HG02885 (cell line): ENCODE measurements at regions not wholly inside any gene's neighbourhood (a gene's known extent, or its start where the extent isn't known, plus 50 kb on each side); places are given as distances from the start of the nearest gene placed in this dataset.
"Not testable (repeated sequence)": the region's sequence is repeated elsewhere in the genome, so short reads cannot be mapped to it uniquely, and the experiment has no call there.

Experiments used
- ATAC-seq: cut with Tn5 transposase; IDR thresholded peaks from one replicate; pipeline ENCODE4 v1.9.1; 2021; ENCODE audit warnings: mild to moderate bottlenecking; ENCODE audit not compliant: unreplicated experiment, poor library complexity

- no peak for ATAC-seq
Measured at GRCh38 chr11:15674756-15675155, 560.0 kb downstream of the INSC start.

DNA sequence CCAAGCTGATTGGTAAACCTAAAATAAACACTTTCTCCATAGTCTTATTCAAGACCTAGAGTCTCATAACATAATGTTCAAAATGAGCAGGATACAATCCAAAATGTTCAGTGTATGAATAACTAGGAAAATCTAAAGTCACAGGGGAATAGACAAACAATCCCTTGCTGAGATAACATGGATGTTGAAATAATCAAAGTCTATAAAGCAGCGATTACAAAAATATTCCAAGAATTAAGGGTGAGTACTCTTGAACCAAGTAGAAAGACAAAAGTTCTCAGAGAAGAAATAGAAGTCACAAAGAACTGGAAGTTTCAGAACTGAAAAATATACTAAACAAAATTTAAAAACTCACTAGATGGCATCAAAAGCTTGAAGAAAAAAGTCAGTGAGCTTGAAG, 561.0 kb downstream of the INSC start:
- no peak for ATAC-seq

GRCh38 chr11:15677181-15677580, 562.5 kb downstream of the INSC start:
- ATAC-seq, result no peak

DNA sequence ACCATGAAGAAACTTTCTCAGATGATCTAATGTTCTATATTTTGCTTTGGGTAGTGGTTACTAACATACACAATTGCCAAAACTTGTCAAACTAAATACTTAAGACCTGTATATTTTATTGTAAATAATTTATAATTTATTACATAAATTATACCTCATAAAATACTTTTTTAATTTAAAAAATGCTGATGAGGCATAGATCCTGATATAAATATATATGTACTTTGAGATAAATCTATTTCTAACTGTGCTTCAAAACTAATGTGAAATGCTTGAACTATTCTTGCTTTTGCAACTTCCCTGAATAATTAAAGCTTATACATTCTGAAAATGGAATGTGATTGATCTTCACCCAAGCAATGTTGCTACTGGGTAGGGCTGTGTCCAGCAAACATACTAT, 568.8 kb downstream of the INSC start:
- no peak for ATAC-seq

DNA sequence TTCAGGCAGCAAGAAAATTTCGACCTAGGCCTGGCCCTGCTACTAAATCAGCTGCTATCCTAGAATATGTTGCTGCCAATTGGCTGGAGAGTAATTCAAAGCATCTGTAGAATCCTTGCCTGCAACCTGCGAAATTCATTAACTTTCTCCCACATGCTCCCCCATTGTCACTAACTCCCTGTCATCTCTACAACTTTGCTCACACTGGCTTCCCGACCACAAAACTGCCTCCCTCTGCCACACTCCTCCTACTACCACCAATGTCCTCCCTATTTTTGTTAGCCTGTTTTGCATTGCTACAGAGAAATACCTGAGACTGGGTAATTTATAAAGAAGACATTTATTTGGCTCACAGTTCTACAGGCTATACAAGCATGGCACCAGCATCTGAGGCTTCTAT, 570.6 kb downstream of the INSC start:
- no peak for ATAC-seq

DNA sequence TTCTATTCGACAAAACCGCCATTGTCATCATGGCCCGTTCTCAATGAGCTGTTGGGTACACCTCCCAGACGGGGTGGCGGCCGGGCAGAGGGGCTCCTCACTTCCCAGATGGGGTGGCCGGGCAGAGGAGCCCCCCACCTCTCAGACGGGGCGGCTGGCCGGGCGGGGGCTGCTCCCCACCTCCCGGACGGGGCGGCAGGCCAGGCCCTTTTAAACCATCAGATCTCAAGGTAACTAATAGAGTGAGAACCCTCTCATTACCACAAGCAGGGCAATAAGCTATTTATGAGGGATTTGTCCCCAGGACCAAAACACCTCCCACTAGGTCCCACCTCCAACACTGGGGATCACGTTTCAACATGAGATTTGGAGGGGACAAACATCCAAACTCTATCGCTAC, 571.5 kb downstream of the INSC start:
- not testable (repeated sequence) for ATAC-seq

DNA sequence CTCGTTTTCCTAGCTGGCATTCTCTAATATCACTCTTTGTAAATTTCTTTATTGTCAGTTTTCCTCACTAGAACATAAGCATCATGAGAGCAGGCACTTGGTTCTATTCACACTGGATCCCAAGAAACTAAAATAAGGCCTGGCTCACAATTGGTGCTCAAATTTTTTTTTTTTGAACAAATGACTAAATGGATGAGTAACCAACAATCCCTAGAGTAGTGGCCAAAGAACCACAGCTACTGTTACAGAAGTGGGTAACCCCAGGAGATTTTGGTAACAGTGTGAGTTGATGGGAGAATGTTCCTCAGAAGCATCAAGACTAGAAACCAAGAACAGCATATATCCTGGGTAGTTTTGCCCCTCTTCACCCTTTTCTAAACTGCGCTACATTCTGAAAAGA, 572.6 kb downstream of the INSC start:
- no peak for ATAC-seq

DNA sequence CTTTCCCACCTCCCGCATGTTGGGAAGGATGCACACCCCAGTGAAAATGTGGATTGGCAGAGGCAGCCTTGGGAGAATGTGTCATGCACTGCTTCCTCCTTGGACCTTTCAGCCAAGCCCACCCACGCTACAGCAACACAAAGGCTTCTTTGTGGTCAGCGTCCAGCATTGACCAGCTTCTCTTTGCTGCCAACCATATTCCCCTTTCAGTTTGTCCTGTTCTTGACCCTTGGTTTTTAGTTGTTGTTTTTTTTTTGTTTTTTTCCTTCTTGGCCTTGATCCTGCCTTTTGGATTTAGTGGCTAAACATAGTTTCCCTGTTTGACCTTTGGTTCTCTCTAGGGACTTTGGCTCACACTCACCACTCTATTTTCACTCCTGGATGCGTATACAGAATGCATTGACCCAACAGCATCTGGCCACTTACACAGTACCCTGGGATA, 573.6 kb downstream of the INSC start:
- no peak for ATAC-seq

DNA sequence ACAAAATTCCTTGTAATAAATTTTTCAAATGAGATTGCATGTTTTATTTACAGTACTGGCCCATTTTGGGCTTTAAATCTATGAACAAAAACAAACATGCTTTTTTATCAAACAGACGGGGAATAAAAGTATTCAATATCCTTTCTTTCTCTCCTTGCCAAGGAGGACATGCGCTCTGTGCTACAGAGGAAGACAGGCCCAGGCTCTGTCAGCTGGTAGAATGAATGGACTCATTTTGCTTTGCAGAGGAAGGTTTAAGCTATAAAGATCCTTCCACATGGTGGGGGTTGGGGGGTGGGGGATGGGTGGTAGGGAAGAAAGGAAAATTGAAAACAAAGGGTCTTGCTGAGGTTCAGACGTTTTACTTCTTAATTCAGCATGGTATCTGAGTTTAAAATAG, 575.6 kb downstream of the INSC start:
- ATAC-seq, result no peak

DNA sequence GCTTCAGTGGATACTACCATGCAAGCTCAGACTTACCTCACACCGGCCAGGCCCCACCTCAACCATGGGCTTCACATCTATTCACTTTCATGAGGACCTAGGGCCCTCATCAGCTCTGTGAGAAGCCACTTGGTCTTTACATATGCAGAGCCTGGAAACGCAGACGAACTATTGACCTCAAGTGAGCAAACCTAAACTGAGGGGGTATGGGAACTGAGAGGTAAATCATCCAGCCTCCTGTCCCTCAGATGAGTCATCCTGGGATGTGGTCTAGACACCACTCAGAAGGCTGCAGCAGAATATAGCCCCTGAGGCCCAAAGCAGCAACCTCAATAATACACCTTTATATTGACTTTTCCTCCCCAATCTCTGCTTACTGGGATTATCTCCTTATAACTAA, 578.0 kb downstream of the INSC start:
- ATAC-seq, result no peak

DNA sequence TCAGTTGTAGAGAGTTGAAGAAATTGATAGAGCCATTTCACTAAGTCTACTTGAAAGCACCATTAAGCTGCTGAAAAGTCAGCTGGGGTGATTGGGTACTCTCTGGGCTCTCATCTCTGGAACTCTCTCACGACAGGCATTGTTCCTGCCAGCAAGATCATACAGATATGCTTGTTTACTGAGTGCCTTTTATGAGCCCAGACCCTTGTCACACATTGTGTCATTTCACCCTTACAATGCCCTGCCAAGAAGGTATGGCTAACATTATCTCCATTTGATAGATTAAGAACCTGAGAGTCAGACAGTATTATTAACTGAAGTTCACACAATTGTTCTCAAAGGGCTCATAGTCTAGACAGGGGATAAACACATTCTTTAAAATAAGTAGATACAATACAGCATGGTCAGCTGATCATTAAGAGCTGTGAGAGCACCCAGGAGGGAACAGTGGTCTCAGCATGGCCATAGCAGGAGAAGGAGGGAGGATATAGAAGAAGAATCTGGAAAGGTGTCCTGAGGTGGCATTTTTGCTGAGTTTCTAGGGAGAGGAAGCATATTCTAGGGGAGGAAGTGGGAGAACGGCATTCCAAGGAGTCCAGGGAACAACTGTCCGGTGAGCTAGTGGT, 580.5 kb downstream of the INSC start:
- no peak for ATAC-seq

DNA sequence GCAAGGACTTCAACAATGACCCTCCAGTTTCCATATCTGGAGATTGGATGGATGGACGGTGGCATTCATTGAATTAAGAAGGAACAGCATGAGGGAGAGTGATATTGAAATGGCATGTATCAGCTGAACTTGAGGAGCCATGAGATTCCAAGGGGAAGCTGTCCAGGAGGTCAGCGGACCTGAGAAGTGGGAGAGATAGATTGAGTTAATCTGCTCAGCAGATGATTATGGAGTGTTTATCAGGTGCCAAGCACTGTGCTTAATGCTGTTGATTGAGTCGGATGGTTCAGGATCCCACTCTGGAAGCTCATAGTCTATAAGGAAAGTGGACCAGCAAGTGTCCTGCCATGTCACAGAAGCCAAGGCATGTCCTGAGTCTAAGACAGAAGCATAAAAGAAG, 581.3 kb downstream of the INSC start:
- ATAC-seq, result no peak

GRCh38 chr11:15697437-15698236, 582.9 kb downstream of the INSC start:
- ATAC-seq, result no peak

GRCh38 chr11:15698855-15699254, 584.1 kb downstream of the INSC start:
- no peak for ATAC-seq

DNA sequence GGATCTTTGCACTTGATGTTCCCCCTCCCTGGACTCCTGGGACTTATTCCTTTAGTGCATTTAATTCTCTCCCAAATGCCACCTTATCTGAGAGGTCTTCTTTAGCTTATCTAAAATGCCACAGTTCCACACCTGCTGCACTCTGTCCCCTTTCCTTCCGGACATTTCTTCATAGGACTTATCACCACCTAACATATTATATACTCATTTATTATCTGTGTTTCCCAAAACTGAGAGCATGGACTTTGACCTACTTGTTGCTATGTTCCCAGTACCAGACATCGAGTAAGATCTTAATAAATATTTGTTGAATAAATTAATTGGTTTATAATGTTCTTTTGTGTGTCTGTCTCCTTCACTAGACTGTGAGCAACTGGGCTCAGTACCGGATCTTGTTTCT, 585.3 kb downstream of the INSC start:
- ATAC-seq, result no peak

GRCh38 chr11:15700456-15700855, 585.7 kb downstream of the INSC start:
- ATAC-seq, result no peak

DNA sequence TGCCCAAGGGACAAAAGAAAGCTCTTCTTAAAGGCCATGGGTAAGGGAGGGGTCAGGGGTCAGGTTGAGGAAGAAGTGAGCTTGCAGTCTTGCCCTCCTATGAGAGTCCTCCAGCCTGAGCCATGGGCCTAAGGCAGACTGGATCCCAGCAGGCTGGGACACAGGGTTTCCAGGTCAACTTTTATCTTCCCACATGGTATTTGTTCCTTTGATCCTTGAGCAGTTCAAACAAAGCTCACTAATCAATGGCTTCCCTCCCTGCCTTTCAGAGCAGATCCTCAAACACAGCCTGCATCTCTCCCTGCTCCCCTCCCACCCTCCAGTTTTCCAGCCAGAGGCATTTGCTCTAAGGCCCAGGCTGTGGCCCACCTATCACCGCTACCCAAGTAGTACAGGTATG, 589.3 kb downstream of the INSC start:
- no peak for ATAC-seq

DNA sequence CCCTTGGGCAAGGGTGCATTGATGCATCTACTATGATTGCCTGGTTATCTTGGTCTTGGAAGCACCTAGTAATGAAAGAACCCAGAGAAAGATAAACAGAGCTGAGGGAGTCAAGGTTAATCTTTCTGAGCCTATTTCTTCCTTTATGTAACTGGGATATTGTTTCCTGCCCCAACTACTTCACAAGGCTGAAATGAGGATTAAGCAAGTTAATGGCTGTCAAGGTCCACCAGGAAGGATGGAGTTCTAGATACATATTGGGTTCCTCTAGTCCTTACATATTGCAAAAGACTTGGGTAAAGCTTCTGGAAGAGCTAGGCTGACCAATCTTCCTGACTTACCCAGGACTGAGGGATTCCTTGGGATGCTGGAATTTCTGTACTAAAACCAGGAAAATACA, 589.8 kb downstream of the INSC start:
- no peak for ATAC-seq

- no peak for ATAC-seq
Measured at GRCh38 chr11:15705891-15706290, 591.2 kb downstream of the INSC start.

- ATAC-seq, result no peak
Measured at GRCh38 chr11:15707194-15707593, 592.5 kb downstream of the INSC start.

GRCh38 chr11:15707971-15708370, 593.2 kb downstream of the INSC start:
- no peak for ATAC-seq
